Small intestine (tissue), 7 donors: ENCODE measurements at regions not wholly inside any gene's neighbourhood (a gene's known extent, or its start where the extent isn't known, plus 50 kb on each side); places are given as distances from the start of the nearest gene placed in this dataset.
"Not testable (repeated sequence)": the region's sequence is repeated elsewhere in the genome, so short reads cannot be mapped to it uniquely, and the experiment has no call there.

Source experiments
- DNase-seq, 2 donors: peaks; one replicate each; pipeline versions ENCODE4 v3.0.0 to v3.0.0-alpha.2; 2013
- FAIRE-seq: peaks from 2 replicates; lab custom pipeline; 2012; peaks lifted over from hg19 to GRCh38; lab: Jason Lieb, UNC
- H3K27ac ChIP-seq, 3 donors: one replicate each; pipeline ENCODE4 v1.5.1; 2013; ENCODE audit warnings: low read length in 2 of 3, mild to moderate bottlenecking in 2 of 3, control low read depth in 1 of 3, inconsistent platforms in 1 of 3, low read depth in 1 of 3, moderate library complexity in 1 of 3
- H3K27me3 ChIP-seq, 3 donors: one replicate each; pipeline ENCODE4 v1.6.1; 2013; ENCODE audit warnings: low read length in 3 of 3, inconsistent platforms in 1 of 3; ENCODE audit not compliant: control insufficient read depth in 3 of 3, insufficient read depth in 3 of 3
- H3K36me3 ChIP-seq, 3 donors: one replicate each; pipeline ENCODE4 v1.6.1; 2013; ENCODE audit warnings: low read length in 3 of 3, inconsistent platforms in 1 of 3, low read depth in 1 of 3, mild to moderate bottlenecking in 1 of 3, moderate library complexity in 1 of 3; ENCODE audit not compliant: control insufficient read depth in 3 of 3, insufficient read depth in 2 of 3
- H3K4me1 ChIP-seq, 3 donors: one replicate each; pipeline ENCODE4 v1.6.1; 2013; ENCODE audit warnings: low read length in 2 of 3, inconsistent platforms in 1 of 3, low read depth in 1 of 3, mild to moderate bottlenecking in 1 of 3, moderate library complexity in 1 of 3; ENCODE audit not compliant: control insufficient read depth in 3 of 3, insufficient read depth in 2 of 3
- H3K4me3 ChIP-seq, 3 donors: one replicate each; pipeline ENCODE4 v1.5.1; 2013; ENCODE audit warnings: low read length in 3 of 3, control low read depth in 1 of 3, inconsistent platforms in 1 of 3, low read depth in 1 of 3, mild to moderate bottlenecking in 1 of 3, moderate library complexity in 1 of 3
- H3K9me3 ChIP-seq, 2 donors: one replicate each; pipeline ENCODE4 v1.6.1; 2013; ENCODE audit warnings: low read depth in 1 of 2, low read length in 1 of 2; ENCODE audit not compliant: control insufficient read depth in 2 of 2, insufficient read depth in 1 of 2
- WGBS, 3 donors: extraction: QIAGEN DNeasy Blood & Tissue Kit; methylation state at CpG; one replicate each; pipeline ENCODE4 v1.1.7; 2013; 5-methylcytosine and 5-hydroxymethylcytosine counted together
- donor health status: healthy with polysubstance abuse.
- donor health status: control.
- donor health status: control.
- donor health status: Bipolar disorder and iron deficiency.
- donor health status: healthy.

DNA sequence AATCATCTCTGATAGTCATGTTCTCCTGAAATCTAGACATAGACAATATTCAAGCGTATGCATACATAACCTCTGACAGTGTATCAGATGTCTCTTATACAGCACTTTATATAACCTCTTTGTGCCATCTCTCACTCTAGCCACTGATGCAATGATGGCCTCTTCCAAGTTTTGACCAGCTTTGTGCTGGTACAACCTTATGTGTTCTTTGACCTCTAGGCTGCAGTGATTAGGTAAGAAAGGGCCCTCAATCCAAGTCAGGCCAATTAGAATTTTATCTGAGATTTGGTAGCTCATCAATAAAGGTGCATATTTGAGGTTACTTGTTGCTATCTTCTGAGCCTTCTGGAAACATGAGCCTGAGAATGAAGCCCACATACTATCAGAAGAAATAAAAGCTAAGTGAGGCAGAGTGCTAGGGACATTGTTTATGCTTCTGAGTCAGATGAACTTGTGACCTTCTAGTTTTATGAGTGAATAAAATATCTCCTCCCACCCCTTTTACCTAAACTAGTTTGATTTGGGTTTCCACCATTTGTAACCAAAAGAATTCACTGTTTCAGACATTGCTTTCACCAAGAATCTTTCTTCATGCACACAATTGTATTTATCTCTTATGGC, 283.2 kb upstream of the SUCLG2 start:
- 58 to 100% (median 92%) methylated on average over 1 of the region's 1 CpG for WGBS, 3 donors
- H3K27me3 ChIP-seq, result no peaks in the 10 kb centered on the region
- no peak for DNase-seq
- no peaks in the 10 kb centered on the region for H3K36me3 ChIP-seq
- H3K27ac ChIP-seq, result no peak overlapping the region
- no peaks in the 10 kb centered on the region for H3K4me1 ChIP-seq
- no peak for FAIRE-seq
- H3K4me3 ChIP-seq, result no peak overlapping the region
- H3K9me3 ChIP-seq, result no peaks in the 10 kb centered on the region

GRCh38 chr3:67930394-67930793, 276.0 kb upstream of the SUCLG2 start:
- not testable (repeated sequence) for H3K36me3 ChIP-seq, H3K4me1 ChIP-seq, DNase-seq, FAIRE-seq, H3K9me3 ChIP-seq, H3K4me3 ChIP-seq, H3K27me3 ChIP-seq, H3K27ac ChIP-seq
- WGBS, 3 donors, result 79 to 89% (median 79%) methylated on average over 4 of the region's 4 CpGs

DNA sequence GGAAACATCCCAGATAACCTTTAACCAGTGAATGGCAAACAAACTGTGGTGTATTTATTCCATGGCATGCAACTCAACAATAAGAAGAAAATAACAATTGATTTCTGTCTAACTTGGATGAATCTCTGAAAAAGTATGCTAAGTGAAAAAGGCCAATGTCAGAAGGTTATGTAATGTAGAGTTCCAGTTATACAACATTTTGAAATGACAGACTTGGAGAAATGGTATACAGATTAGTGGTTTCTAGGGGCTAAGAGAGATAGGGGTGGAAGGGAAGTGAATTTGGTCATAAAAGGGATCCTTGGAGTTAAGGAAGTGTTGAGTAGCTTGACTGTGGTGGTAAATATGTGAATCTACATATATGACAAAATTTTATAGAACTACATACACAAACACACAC, 269.4 kb upstream of the SUCLG2 start:
- H3K4me3 ChIP-seq, result no peak overlapping the region
- no peaks in the 10 kb centered on the region for H3K4me1 ChIP-seq
- no peak for DNase-seq
- FAIRE-seq, result no peak
- peaks cover 0 to 4% of the 10 kb centered on the region in 2 donors for H3K9me3 ChIP-seq
- H3K36me3 ChIP-seq, result no peaks in the 10 kb centered on the region
- H3K27ac ChIP-seq, result no peak overlapping the region
- no peaks in the 10 kb centered on the region for H3K27me3 ChIP-seq

DNA sequence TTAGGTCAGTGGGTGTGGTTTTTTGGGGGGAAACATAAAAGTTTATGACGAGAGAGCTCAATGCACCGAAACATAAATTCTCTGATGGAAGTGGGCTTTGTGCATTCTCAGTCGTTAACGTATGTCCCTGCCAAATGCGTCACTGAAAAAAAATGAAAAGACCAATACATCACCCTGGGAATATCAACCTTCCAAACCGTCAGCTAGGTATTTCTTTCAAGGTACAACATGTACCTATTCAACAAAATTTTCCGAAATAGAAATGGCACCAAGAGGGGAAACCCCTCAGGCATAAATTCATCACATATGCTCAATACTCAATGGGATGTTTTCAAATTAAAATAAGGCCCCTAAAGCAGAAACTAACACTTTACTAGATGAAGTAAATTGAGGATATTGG, 266.6 kb upstream of the SUCLG2 start:
- no peaks in the 10 kb centered on the region for H3K27me3 ChIP-seq
- no peak overlapping the region for H3K27ac ChIP-seq
- H3K4me1 ChIP-seq, result no peaks in the 10 kb centered on the region
- FAIRE-seq (no peak), DNase-seq (no peak)
- no peaks in the 10 kb centered on the region for H3K36me3 ChIP-seq
- H3K9me3 ChIP-seq, result peaks cover 0 to 4% of the 10 kb centered on the region in 2 donors
- H3K4me3 ChIP-seq, result no peak overlapping the region
- 75 to 93% (median 79%) methylated on average over 7 of the region's 7 CpGs for WGBS, 3 donors

DNA sequence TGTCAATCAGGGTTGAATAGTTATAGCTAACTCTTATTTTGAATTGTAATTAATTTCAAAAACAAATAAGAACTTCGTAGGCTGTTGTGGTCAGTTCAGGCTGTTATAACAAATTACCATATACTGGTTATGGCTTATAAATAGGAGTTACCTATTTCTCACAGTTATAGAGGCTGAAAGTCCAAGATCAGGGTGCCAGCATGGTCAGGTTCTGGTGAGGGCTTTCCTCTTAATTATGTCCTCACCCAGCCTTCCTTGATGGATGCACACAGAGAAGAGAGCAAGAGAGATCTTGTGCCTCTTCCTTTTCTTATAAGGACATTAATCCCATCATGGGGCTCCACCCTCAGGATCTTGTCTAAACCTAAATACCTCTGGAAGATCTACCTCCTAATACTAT, 265.9 kb upstream of the SUCLG2 start:
- Histone ChIP-seq H3K4me3 (no peak overlapping the region), H3K9me3 (peaks cover 0 to 4% of the 10 kb centered on the region in 2 donors), H3K27ac (no peak overlapping the region), H3K36me3 (no peaks in the 10 kb centered on the region), H3K27me3 (no peaks in the 10 kb centered on the region), H3K4me1 (no peaks in the 10 kb centered on the region)
- 65 to 76% (median 71%) methylated on average over 1 of the region's 1 CpG for WGBS, 3 donors
- FAIRE-seq, result no peak
- no peak for DNase-seq

- 90 to 95% (median 91%) methylated on average over 5 of the region's 5 CpGs for WGBS, 3 donors
- Histone ChIP-seq H3K4me3 (no peak overlapping the region), H3K36me3 (no peaks in the 10 kb centered on the region), H3K9me3 (no peaks in the 10 kb centered on the region), H3K4me1 (no peaks in the 10 kb centered on the region), H3K27me3 (no peaks in the 10 kb centered on the region), H3K27ac (no peak overlapping the region)
- DNase-seq, result no peak
- FAIRE-seq, result no peak
These were observed 261.9 kb upstream of the SUCLG2 start for GRCh38 chr3:67916353-67916752.

GRCh38 chr3:67907735-67908134, 253.3 kb upstream of the SUCLG2 start:
- Histone ChIP-seq H3K4me1 (no peaks in the 10 kb centered on the region), H3K27ac (no peak overlapping the region), H3K4me3 (no peak overlapping the region), H3K27me3 (no peaks in the 10 kb centered on the region), H3K9me3 (no peaks in the 10 kb centered on the region), H3K36me3 (no peaks in the 10 kb centered on the region)
- DNase-seq (no peak), FAIRE-seq (no peak)
- WGBS, 3 donors, result 57 to 63% (median 61%) methylated on average over 1 of the region's 1 CpG

DNA sequence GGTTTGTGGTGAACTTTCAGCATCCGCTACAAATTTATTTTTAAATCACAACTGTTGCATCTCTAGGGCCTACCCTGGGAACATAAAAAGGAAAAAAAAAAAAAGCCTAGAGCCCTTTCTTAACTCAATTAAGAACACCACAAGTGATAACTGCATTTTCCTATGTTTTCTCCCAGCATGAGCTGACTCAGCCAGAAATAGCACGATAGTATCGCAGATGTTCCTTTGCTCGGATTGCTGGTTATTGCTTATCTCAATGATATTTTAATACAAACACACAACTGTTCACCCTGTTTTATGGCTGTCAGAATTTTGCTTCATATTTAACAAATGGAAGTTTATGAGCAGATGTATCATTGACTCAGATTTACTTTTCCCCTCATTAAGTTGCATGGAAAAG, 251.8 kb upstream of the SUCLG2 start:
- WGBS, 3 donors, result 51 to 71% (median 66%) methylated on average over 4 of the region's 4 CpGs
- Histone ChIP-seq H3K9me3 (no peaks in the 10 kb centered on the region), H3K4me1 (no peaks in the 10 kb centered on the region), H3K4me3 (no peak overlapping the region), H3K27me3 (no peaks in the 10 kb centered on the region), H3K36me3 (no peaks in the 10 kb centered on the region), H3K27ac (no peak overlapping the region)
- FAIRE-seq (no peak), DNase-seq (no peak)

DNA sequence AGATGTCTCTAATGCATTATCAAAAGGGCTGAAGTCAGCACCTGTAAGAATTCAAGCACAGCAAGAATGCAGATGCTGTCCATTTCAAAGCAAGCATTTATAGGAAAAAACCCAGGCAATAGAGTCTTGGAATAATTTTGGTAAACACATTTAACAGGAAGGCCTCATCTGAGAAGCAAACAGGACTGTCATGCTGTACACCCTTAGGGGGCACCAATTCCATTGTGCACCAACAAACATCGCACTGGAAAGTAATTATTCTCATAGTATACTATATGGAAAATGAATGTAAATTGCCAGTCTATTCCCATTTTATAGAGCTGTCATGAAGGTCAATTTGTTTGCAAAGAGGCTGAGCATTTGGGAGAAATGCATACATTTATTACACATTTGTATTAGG, 247.3 kb upstream of the SUCLG2 start:
- no peak for FAIRE-seq
- Histone ChIP-seq H3K4me3 (no peak overlapping the region), H3K9me3 (no peaks in the 10 kb centered on the region), H3K4me1 (no peaks in the 10 kb centered on the region), H3K36me3 (no peaks in the 10 kb centered on the region), H3K27me3 (no peaks in the 10 kb centered on the region), H3K27ac (no peak overlapping the region)
- no peak for DNase-seq
- 76 to 89% (median 85%) methylated on average over 1 of the region's 1 CpG for WGBS, 3 donors
